ENCODE measurements at regions not wholly inside any gene's neighbourhood (a gene's known extent, or its start where the extent isn't known, plus 50 kb on each side); places are given as distances from the start of the nearest gene placed in this dataset.

DNA sequence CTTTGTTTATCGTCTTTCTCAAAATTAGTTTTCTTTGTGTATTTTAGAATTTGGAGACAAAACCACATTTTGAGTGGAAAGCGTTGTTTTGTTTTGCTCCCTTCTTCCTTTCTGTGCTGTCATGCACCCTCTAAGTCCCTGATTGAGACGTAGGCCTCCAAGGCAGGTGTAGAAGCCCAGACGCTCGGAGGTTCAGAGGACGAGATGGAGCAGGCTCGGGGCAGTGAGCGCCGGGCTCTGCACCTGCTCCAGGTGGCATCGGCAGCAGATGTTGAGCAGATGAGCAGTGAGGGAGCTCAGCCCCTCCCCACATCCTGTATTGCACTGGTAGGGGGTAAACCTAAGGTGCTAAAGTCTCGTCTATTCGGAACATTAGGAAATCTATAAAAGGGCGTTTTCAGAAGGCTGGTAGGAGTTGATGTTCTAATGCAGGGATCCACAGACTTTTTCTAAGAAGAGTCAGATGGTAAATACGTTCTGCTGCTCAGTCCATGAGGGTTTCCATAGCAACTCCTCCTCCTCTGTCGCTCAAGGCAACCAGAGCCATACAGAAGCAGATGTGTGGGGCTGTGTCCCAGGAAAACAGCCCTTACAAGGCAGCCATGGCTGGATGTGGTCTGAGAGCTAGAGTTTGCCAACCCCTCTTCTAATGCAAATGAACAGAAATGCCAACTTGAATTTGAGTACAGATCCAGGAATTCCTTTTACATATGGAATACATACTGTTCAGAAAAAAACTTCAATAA is 724.2 kb downstream of the BRD1 start:
- TF ChIP-seq POLR2A (IDR thresholded peaks at IDR 0.05; ENCODE audit: borderline replicate concordance, extremely low read depth, insufficient read depth, insufficient read length) (no peak), SIN3A (IDR thresholded peaks at IDR 0.05; ENCODE audit: low read depth) (no peak), RAD21 (IDR thresholded peaks at IDR 0.05; ENCODE audit: low read depth) (no peak), CEBPB (IDR thresholded peaks at IDR 0.05; ENCODE audit: low read depth) (no peak), EZH2 (IDR thresholded peaks at IDR 0.05) (no peak)
- TF ChIP-seq, protein P1, sequence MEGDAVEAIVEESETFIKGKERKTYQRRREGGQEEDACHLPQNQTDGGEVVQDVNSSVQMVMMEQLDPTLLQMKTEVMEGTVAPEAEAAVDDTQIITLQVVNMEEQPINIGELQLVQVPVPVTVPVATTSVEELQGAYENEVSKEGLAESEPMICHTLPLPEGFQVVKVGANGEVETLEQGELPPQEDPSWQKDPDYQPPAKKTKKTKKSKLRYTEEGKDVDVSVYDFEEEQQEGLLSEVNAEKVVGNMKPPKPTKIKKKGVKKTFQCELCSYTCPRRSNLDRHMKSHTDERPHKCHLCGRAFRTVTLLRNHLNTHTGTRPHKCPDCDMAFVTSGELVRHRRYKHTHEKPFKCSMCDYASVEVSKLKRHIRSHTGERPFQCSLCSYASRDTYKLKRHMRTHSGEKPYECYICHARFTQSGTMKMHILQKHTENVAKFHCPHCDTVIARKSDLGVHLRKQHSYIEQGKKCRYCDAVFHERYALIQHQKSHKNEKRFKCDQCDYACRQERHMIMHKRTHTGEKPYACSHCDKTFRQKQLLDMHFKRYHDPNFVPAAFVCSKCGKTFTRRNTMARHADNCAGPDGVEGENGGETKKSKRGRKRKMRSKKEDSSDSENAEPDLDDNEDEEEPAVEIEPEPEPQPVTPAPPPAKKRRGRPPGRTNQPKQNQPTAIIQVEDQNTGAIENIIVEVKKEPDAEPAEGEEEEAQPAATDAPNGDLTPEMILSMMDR (IDR thresholded peaks at IDR 0.05 in 2 of 3, conservative IDR thresholded peaks at IDR 0.05 in 1 of 3; ENCODE audit: borderline replicate concordance in 1 of 3, insufficient read depth in 1 of 3, low read depth in 2 of 3, low read length in 2 of 3), result no peak
- TF ChIP-seq, protein P2, sequence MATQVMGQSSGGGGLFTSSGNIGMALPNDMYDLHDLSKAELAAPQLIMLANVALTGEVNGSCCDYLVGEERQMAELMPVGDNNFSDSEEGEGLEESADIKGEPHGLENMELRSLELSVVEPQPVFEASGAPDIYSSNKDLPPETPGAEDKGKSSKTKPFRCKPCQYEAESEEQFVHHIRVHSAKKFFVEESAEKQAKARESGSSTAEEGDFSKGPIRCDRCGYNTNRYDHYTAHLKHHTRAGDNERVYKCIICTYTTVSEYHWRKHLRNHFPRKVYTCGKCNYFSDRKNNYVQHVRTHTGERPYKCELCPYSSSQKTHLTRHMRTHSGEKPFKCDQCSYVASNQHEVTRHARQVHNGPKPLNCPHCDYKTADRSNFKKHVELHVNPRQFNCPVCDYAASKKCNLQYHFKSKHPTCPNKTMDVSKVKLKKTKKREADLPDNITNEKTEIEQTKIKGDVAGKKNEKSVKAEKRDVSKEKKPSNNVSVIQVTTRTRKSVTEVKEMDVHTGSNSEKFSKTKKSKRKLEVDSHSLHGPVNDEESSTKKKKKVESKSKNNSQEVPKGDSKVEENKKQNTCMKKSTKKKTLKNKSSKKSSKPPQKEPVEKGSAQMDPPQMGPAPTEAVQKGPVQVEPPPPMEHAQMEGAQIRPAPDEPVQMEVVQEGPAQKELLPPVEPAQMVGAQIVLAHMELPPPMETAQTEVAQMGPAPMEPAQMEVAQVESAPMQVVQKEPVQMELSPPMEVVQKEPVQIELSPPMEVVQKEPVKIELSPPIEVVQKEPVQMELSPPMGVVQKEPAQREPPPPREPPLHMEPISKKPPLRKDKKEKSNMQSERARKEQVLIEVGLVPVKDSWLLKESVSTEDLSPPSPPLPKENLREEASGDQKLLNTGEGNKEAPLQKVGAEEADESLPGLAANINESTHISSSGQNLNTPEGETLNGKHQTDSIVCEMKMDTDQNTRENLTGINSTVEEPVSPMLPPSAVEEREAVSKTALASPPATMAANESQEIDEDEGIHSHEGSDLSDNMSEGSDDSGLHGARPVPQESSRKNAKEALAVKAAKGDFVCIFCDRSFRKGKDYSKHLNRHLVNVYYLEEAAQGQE (IDR thresholded peaks at IDR 0.05; ENCODE audit: low read depth), result no peak
